Loucy (cell line): ENCODE measurements at regions not wholly inside any gene's neighbourhood (a gene's known extent, or its start where the extent isn't known, plus 50 kb on each side); places are given as distances from the start of the nearest gene placed in this dataset.

Source experiments
- CTCF ChIP-seq: fragments of 200-600 bp; sonication (generic); conservative IDR thresholded peaks from 2 replicates; pipeline ENCODE4 v1.5.1; 2014; ENCODE audit warnings: mild to moderate bottlenecking, antibody characterized with exemption, low read length
- EZH2phosphoT487 ChIP-seq: fragments of 200-600 bp; IDR thresholded peaks from 2 replicates; pipeline ENCODE4 v1.6.1; 2018; ENCODE audit warnings: antibody characterized with exemption, mild to moderate bottlenecking, moderate library complexity, borderline replicate concordance

- no peak for TF ChIP-seq CTCF
- no peak for TF ChIP-seq EZH2phosphoT487
Observed at GRCh38 chr3:94617312-94617711, 554.5 kb downstream of the NSUN3 start.
